ENCODE measurements at regions not wholly inside any gene's neighbourhood (a gene's known extent, or its start where the extent isn't known, plus 50 kb on each side); places are given as distances from the start of the nearest gene placed in this dataset.

DNA sequence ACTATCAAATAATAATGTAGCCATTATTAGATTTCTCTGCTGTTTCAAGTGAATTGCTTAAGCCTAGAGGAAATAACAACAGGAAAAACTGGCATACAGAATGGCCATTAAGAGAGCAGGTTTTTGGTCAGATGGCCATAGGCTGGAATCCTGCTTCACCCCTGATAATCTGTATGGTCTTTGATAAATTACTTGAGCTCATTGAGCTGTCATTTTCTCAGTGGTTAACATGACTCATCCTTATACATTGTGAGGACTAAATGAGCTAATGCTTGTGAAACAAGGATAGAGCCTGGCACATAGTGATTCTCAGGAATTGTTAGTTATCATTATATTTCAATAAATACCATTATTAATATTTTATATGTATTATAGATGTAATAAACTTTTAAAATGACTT, 516.5 kb downstream of the KIF4B start:
- Histone ChIP-seq H3F3A (ENCODE audit: insufficient read depth) (no peaks in the 10 kb centered on the region), H3K36me3 (ENCODE audit: low read length) (no peaks in the 10 kb centered on the region), H3K4me3 (ENCODE audit: insufficient read depth, low read length, poor library complexity, severe bottlenecking) (no peak overlapping the region), H3K27ac (ENCODE audit: low read depth, low read length) (no peak overlapping the region), H3K9ac (ENCODE audit: low read length) (no peak overlapping the region), H3K9me2 (replicated peaks; ENCODE audit: insufficient read depth, low read length) (no peaks in the 10 kb centered on the region), H3K27me3 (ENCODE audit: low read length) (no peaks in the 10 kb centered on the region), H2AFZ (ENCODE audit: low read depth, low read length, severe bottlenecking) (no peak overlapping the region), H3K4me2 (ENCODE audit: low read depth, low read length, poor library complexity, severe bottlenecking) (no peak overlapping the region), H4K20me1 (ENCODE audit: low read depth, low read length) (no peaks in the 10 kb centered on the region), H3K79me2 (ENCODE audit: insufficient read depth, low read length) (no peaks in the 10 kb centered on the region), H3K9me3 (ENCODE audit: insufficient read depth, low read length) (no peaks in the 10 kb centered on the region)
- TF ChIP-seq, protein P1, sequence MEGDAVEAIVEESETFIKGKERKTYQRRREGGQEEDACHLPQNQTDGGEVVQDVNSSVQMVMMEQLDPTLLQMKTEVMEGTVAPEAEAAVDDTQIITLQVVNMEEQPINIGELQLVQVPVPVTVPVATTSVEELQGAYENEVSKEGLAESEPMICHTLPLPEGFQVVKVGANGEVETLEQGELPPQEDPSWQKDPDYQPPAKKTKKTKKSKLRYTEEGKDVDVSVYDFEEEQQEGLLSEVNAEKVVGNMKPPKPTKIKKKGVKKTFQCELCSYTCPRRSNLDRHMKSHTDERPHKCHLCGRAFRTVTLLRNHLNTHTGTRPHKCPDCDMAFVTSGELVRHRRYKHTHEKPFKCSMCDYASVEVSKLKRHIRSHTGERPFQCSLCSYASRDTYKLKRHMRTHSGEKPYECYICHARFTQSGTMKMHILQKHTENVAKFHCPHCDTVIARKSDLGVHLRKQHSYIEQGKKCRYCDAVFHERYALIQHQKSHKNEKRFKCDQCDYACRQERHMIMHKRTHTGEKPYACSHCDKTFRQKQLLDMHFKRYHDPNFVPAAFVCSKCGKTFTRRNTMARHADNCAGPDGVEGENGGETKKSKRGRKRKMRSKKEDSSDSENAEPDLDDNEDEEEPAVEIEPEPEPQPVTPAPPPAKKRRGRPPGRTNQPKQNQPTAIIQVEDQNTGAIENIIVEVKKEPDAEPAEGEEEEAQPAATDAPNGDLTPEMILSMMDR (IDR thresholded peaks at IDR 0.05; ENCODE audit: insufficient read depth, low read length, poor library complexity, severe bottlenecking) = no peak
- no peak for TF ChIP-seq EZH2phosphoT487 (conservative IDR thresholded peaks at IDR 0.05; ENCODE audit: low read length)

DNA sequence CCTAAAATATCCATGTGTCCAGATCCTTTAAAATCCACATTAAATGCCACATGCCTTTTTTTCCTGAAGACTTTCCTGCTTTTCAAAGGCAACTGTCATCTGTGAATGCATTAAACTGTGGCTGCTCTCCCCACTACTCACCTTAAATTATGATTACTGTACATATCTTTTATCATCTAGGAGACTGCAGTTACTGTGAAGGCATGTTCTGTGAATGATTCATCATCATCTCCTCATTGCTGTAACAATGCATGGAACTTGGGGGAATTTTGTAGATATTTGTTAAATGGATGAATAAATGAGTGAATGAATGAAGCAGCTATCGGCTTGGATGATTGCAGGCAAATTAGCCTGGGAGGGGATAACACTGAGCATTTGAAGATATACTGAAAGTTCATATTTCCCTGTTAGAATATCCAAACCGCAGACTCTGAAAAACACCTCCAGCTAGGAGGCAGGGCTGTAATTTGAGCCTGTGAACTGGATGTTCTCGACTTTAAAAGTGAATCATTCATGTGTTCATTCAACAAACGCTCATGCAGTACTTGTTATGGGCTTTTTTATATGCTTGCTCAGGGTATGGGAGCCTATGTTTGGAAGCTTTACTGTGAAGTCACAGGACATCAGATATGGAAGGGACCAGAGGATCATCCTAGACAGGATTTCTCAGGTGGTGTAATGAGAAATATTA, 519.2 kb downstream of the KIF4B start:
- no peak overlapping the region for H3K4me2 ChIP-seq (ENCODE audit: low read depth, low read length, poor library complexity, severe bottlenecking)
- H2AFZ ChIP-seq (ENCODE audit: low read depth, low read length, severe bottlenecking) = no peak overlapping the region
- TF ChIP-seq, protein P1 (IDR thresholded peaks at IDR 0.05; ENCODE audit: insufficient read depth, low read length, poor library complexity, severe bottlenecking) = no peak
- TF ChIP-seq EZH2phosphoT487 (conservative IDR thresholded peaks at IDR 0.05; ENCODE audit: low read length) = no peak
- no peak overlapping the region for H3K9ac ChIP-seq (ENCODE audit: low read length)
- H3K9me2 ChIP-seq (replicated peaks; ENCODE audit: insufficient read depth, low read length) = no peaks in the 10 kb centered on the region
- no peaks in the 10 kb centered on the region for H3K9me3 ChIP-seq (ENCODE audit: insufficient read depth, low read length)
- no peak overlapping the region for H3K4me3 ChIP-seq (ENCODE audit: insufficient read depth, low read length, poor library complexity, severe bottlenecking)
- H3F3A ChIP-seq (ENCODE audit: insufficient read depth) = no peaks in the 10 kb centered on the region
- H3K27me3 ChIP-seq (ENCODE audit: low read length) = no peaks in the 10 kb centered on the region
- H3K27ac ChIP-seq (ENCODE audit: low read depth, low read length) = no peak overlapping the region
- H3K36me3 ChIP-seq (ENCODE audit: low read length) = no peaks in the 10 kb centered on the region
- no peaks in the 10 kb centered on the region for H4K20me1 ChIP-seq (ENCODE audit: low read depth, low read length)
- no peaks in the 10 kb centered on the region for H3K79me2 ChIP-seq (ENCODE audit: insufficient read depth, low read length)

DNA sequence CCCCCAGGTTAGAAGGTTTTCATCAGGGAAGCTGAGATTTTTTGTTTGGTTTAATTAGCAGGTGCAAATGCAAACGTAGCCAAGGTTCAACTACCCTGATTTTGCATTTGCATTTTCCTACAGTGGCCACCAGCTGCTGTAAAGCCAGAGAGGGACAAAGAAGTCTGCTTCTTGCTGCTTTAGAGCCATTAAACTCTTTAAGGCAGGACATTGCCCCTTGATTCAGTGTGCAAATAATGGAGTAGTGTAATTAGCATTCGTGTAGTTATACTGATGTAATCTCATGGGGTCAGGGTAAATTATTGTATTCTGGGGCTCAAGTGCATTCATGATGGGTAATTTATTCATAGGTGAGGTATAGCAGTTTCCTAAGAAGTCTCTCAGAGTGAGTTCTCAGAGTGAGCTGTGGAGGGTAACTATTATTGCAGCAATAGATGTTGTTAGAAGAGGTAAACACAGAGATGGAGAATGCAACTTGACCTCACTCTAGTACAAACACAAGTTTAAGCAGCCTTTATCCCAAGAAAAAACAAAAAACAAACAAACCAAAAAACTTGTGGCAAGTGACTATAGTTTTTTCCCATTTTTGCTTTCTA, 526.5 kb downstream of the KIF4B start:
- no peaks in the 10 kb centered on the region for H3K9me2 ChIP-seq (replicated peaks; ENCODE audit: insufficient read depth, low read length)
- TF ChIP-seq EZH2phosphoT487 (conservative IDR thresholded peaks at IDR 0.05; ENCODE audit: low read length) = no peak
- TF ChIP-seq, protein P1 (IDR thresholded peaks at IDR 0.05; ENCODE audit: insufficient read depth, low read length, poor library complexity, severe bottlenecking) = no peak
- no peak overlapping the region for H3K27ac ChIP-seq (ENCODE audit: low read depth, low read length)
- no peak overlapping the region for H2AFZ ChIP-seq (ENCODE audit: low read depth, low read length, severe bottlenecking)
- H4K20me1 ChIP-seq (ENCODE audit: low read depth, low read length) = no peaks in the 10 kb centered on the region
- no peak overlapping the region for H3K4me2 ChIP-seq (ENCODE audit: low read depth, low read length, poor library complexity, severe bottlenecking)
- no peaks in the 10 kb centered on the region for H3F3A ChIP-seq (ENCODE audit: insufficient read depth)
- no peaks in the 10 kb centered on the region for H3K79me2 ChIP-seq (ENCODE audit: insufficient read depth, low read length)
- H3K4me3 ChIP-seq (ENCODE audit: insufficient read depth, low read length, poor library complexity, severe bottlenecking) = no peak overlapping the region
- no peaks in the 10 kb centered on the region for H3K27me3 ChIP-seq (ENCODE audit: low read length)
- no peak overlapping the region for H3K9ac ChIP-seq (ENCODE audit: low read length)
- no peaks in the 10 kb centered on the region for H3K36me3 ChIP-seq (ENCODE audit: low read length)
- no peaks in the 10 kb centered on the region for H3K9me3 ChIP-seq (ENCODE audit: insufficient read depth, low read length)
